Small intestine (tissue), 7 donors: ENCODE measurements at regions not wholly inside any gene's neighbourhood (a gene's known extent, or its start where the extent isn't known, plus 50 kb on each side); places are given as distances from the start of the nearest gene placed in this dataset.
"Not testable (repeated sequence)": the region's sequence is repeated elsewhere in the genome, so short reads cannot be mapped to it uniquely, and the experiment has no call there.

ENCODE experiments used
- DNase-seq, 2 donors: peaks; one replicate each; pipeline versions ENCODE4 v3.0.0 to v3.0.0-alpha.2; 2013
- FAIRE-seq: peaks from 2 replicates; lab custom pipeline; 2012; peaks lifted over from hg19 to GRCh38; lab: Jason Lieb, UNC
- H3K27ac ChIP-seq, 3 donors: one replicate each; pipeline ENCODE4 v1.5.1; 2013; ENCODE audit warnings: low read length in 2 of 3, mild to moderate bottlenecking in 2 of 3, control low read depth in 1 of 3, inconsistent platforms in 1 of 3, low read depth in 1 of 3, moderate library complexity in 1 of 3
- H3K27me3 ChIP-seq, 3 donors: one replicate each; pipeline ENCODE4 v1.6.1; 2013; ENCODE audit warnings: low read length in 3 of 3, inconsistent platforms in 1 of 3; ENCODE audit not compliant: control insufficient read depth in 3 of 3, insufficient read depth in 3 of 3
- H3K36me3 ChIP-seq, 3 donors: one replicate each; pipeline ENCODE4 v1.6.1; 2013; ENCODE audit warnings: low read length in 3 of 3, inconsistent platforms in 1 of 3, low read depth in 1 of 3, mild to moderate bottlenecking in 1 of 3, moderate library complexity in 1 of 3; ENCODE audit not compliant: control insufficient read depth in 3 of 3, insufficient read depth in 2 of 3
- H3K4me1 ChIP-seq, 3 donors: one replicate each; pipeline ENCODE4 v1.6.1; 2013; ENCODE audit warnings: low read length in 2 of 3, inconsistent platforms in 1 of 3, low read depth in 1 of 3, mild to moderate bottlenecking in 1 of 3, moderate library complexity in 1 of 3; ENCODE audit not compliant: control insufficient read depth in 3 of 3, insufficient read depth in 2 of 3
- H3K4me3 ChIP-seq, 3 donors: one replicate each; pipeline ENCODE4 v1.5.1; 2013; ENCODE audit warnings: low read length in 3 of 3, control low read depth in 1 of 3, inconsistent platforms in 1 of 3, low read depth in 1 of 3, mild to moderate bottlenecking in 1 of 3, moderate library complexity in 1 of 3
- H3K9me3 ChIP-seq, 2 donors: one replicate each; pipeline ENCODE4 v1.6.1; 2013; ENCODE audit warnings: low read depth in 1 of 2, low read length in 1 of 2; ENCODE audit not compliant: control insufficient read depth in 2 of 2, insufficient read depth in 1 of 2
- donor health status: healthy with polysubstance abuse.
- donor health status: control.
- donor health status: control.
- donor health status: Bipolar disorder and iron deficiency.
- donor health status: healthy.

DNA sequence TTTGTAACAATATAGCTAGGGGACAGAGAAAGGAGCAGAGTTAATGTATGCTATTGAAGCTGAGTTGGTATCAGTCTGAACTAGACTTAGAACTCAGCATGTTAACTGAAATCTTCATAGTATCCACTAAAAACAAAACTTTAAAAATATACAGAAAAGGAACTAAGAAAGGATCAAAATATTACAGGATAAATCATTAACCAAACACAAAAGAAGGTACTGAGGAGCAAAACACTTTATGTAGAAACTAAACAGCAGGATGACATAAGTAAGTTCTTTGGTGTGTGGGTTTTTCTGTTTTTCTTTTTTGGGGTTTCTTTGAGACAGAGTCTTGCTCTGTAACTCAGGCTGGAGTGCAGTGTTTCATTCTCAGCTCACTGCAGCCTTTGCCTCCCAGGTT lies 55.1 kb upstream of the AGAP9 start:
- not testable (repeated sequence) for FAIRE-seq

More for the DNA sequence above, 55.1 kb upstream of the AGAP9 start:
- H3K27me3 ChIP-seq, H3K4me3 ChIP-seq, H3K27ac ChIP-seq, H3K36me3 ChIP-seq, H3K4me1 ChIP-seq, DNase-seq, H3K9me3 ChIP-seq: not testable (repeated sequence)
